ENCODE measurements at regions not wholly inside any gene's neighbourhood (a gene's known extent, or its start where the extent isn't known, plus 50 kb on each side); places are given as distances from the start of the nearest gene placed in this dataset.

DNA sequence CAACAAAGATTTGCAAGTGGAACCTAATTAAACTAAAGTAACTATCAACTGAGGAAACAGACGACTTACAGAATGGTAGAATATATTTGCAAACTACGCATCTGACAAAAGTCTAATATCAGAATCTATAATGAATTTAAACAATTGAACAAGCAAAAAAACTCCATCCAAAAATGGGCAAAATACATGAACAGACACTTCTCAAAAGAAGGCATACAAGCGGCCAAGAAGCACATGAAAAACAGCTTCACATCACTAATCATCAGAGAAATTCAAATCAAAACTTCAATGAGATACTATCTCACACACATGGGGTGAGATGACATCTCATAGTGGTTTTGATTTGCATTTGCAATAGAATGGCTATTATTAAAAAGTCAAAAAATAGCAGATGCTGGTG is 128.6 kb downstream of the POLR2M start:
- DNase-seq (ENCODE audit: low spot score) = no peak
- peaks cover 18% of the 10 kb centered on the region for H3K36me3 Mint-ChIP-seq
- no peak overlapping the region for H3K27ac Mint-ChIP-seq
- H3K4me3 Mint-ChIP-seq = no peak overlapping the region
- no peak for ATAC-seq
- H3K4me1 Mint-ChIP-seq (ENCODE audit: low read depth in 2 of 2) = no peaks in the 10 kb centered on the region
- H3K27me3 Mint-ChIP-seq = peaks cover 36 to 71% of the 10 kb centered on the region in 2 donors
- H3K9me3 Mint-ChIP-seq = peaks cover 3% of the 10 kb centered on the region

DNA sequence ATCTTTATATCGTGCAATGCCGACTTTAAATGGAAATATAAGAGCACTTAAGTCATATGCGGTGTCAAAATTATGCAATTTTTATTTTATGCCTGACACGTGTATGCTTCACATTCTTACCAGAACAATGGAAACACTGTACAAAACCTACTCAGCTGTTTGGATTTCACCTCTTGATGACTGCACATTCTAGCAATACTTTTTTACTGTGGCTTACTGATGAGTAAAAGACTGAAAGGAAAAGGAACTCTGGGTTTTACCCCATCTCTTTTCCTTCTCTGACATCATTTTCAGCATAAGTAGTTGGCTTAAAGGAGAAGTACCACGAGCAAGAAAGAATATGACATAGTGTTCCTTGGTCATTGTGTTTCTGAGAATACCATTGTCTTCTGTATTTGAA is 142.8 kb downstream of the POLR2M start:
- no peaks in the 10 kb centered on the region for H3K4me1 Mint-ChIP-seq (ENCODE audit: low read depth in 2 of 2)
- no peaks in the 10 kb centered on the region for H3K9me3 Mint-ChIP-seq
- peaks cover 50 to 57% of the 10 kb centered on the region in 2 donors for H3K27me3 Mint-ChIP-seq
- H3K36me3 Mint-ChIP-seq = no peaks in the 10 kb centered on the region
- H3K4me3 Mint-ChIP-seq = no peak overlapping the region
- H3K27ac Mint-ChIP-seq = no peak overlapping the region
- DNase-seq (ENCODE audit: low spot score) = no peak
- no peak for ATAC-seq

DNA sequence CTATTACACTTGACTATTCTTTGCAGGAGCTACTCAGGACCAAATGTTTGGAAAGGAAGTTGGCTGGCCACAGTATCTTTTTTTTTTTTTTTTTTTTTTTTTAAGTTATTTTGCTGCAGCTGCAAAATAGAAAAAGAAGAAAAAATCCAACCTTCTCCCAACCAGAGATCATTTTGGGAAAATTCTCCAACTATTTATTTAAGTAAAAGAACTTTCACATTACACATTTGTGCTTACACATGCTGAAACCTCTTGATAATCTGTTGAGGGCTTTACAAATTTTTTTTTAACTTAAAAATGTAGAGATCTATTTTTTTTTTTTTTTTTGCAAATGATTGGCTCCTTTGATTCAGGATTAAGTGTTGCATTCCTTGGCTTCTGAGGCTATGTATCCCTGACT is 148.0 kb downstream of the POLR2M start:
- no peak overlapping the region for H3K4me3 Mint-ChIP-seq
- DNase-seq (ENCODE audit: low spot score) (no peak), ATAC-seq (no peak)
- no peak overlapping the region for H3K27ac Mint-ChIP-seq
- H3K27me3 Mint-ChIP-seq = peaks cover 44 to 49% of the 10 kb centered on the region in 2 donors
- no peaks in the 10 kb centered on the region for H3K4me1 Mint-ChIP-seq (ENCODE audit: low read depth in 2 of 2)
- no peaks in the 10 kb centered on the region for H3K36me3 Mint-ChIP-seq
- no peaks in the 10 kb centered on the region for H3K9me3 Mint-ChIP-seq

DNA sequence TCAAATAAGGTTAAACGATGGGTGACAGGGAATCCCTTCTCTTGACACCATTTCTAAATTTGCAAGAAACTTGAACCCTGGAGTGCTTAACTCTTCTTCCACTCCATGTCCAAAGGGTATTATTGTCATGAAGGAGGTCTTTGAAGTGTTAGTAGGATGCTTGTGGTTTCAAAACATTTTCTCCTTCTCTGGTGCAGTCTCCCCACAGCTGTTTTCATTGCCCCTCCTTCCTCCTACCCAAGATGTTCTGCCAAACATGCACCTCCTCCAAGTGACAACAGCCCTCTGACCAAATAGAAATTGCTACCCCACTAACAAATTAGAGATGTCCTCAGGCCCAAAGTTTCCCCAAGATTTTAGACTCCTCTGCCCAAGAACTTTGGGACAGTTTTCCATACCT is 151.4 kb downstream of the POLR2M start:
- no peak overlapping the region for H3K4me3 Mint-ChIP-seq
- ATAC-seq = no peak
- DNase-seq (ENCODE audit: low spot score) = no peak
- H3K9me3 Mint-ChIP-seq = no peaks in the 10 kb centered on the region
- H3K27ac Mint-ChIP-seq = no peak overlapping the region
- no peaks in the 10 kb centered on the region for H3K4me1 Mint-ChIP-seq (ENCODE audit: low read depth in 2 of 2)
- H3K36me3 Mint-ChIP-seq = no peaks in the 10 kb centered on the region
- peaks cover 38 to 50% of the 10 kb centered on the region in 2 donors for H3K27me3 Mint-ChIP-seq

DNA sequence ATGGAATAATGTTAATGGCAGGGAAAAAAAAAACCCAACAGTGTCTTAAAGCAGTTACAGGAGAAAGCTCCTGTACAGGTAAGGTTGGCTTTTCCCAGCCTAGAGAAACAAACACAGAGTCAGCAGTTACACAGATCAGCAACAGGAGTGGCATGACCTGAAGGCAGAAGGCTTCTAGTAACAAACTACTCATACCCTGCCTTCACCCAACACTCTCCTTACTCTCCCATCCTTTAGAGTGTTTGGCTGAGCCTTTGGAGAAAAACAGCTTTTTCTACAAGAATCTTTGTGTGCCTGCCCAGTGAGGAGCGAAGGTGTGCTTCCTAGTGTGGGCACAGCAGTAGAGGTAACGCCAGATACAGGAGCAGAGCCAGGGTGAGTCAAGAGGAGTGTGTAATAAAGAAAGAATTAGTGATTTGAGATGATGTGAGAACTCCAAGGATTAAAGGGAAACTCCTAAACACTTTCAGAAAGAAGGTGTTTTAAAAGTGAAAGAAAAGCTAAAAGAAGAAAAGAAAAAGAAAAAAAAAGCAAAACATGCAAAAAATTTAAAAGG is 152.7 kb downstream of the POLR2M start:
- Mint-ChIP-seq H3K27ac (no peak overlapping the region), H3K4me3 (no peak overlapping the region), H3K4me1 (ENCODE audit: low read depth in 2 of 2) (no peaks in the 10 kb centered on the region), H3K27me3 (peaks cover 31 to 46% of the 10 kb centered on the region in 2 donors), H3K36me3 (no peaks in the 10 kb centered on the region), H3K9me3 (no peaks in the 10 kb centered on the region)
- DNase-seq (ENCODE audit: low spot score) (no peak), ATAC-seq (no peak)

DNA sequence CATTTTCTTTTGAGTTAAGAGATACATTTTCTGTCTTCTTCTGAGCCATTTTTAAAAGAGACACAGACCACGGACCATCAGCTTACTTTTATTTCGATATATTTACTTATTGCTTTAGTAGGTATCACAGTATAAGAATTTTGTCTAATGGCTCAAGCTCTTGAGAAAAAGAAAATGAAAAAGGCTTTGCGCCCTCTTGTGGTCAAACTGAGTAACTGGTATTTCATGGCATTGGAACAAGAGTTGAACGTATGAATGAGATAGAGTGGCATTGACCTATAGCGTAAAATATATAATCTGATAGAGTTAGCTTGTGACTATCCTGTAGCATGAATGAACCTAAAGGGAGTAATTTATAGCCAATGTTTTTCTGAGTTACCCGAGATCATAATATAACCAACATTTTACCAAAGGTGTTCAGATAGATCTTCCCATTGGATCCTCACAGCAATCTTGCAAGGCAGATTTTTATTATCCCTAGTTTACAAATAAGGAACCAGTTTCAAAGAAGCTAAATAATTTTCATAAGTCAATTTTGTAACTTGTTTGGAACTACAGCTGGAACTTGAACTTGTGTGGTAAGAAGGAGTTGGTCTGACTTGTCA is 154.6 kb downstream of the POLR2M start:
- peaks cover 0 to 4% of the 10 kb centered on the region in 2 donors for H3K4me1 Mint-ChIP-seq (ENCODE audit: low read depth in 2 of 2)
- H3K27me3 Mint-ChIP-seq = peaks cover 35 to 54% of the 10 kb centered on the region in 2 donors
- H3K36me3 Mint-ChIP-seq = no peaks in the 10 kb centered on the region
- ATAC-seq (no peak), DNase-seq (ENCODE audit: low spot score) (no peak)
- no peak overlapping the region for H3K27ac Mint-ChIP-seq
- H3K9me3 Mint-ChIP-seq = no peaks in the 10 kb centered on the region
- no peak overlapping the region for H3K4me3 Mint-ChIP-seq

DNA sequence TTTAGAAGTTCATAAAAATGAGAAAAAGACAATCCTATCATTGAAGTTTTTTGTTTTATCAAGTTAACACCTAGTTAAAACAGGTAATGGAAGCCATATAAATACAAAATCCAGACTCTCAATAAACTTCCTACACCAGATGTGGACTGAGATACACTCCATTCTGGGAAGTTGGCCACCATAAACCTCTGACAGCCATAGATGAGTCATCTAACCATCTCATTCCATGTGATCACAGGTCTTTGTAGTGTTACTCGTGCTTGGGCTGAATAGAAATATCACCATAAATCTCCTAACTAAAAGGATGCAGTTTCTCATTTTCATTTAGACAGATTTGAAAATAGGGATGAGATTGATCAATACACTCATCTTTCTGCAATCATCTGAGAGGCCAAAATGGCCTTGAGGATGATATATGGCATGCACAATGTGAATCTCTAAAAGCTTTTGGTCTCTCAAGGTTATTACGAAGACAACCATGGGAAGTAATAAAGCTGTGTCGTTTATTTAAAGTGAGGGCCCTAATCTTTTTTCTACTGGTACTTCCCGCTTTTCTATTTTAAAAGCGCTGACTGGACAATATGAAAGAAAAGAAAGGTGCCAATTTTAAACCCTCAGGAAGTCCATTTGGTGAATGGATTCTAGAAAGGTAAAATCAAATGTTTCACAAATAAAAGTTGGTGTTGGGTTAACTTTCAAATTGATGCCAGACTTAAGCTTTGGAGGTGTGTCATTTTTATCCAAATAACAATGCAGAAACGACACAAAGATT is 155.5 kb downstream of the POLR2M start:
- ATAC-seq (no peak), DNase-seq (ENCODE audit: low spot score) (no peak)
- Mint-ChIP-seq H3K27me3 (peaks cover 33 to 54% of the 10 kb centered on the region in 2 donors), H3K27ac (no peak overlapping the region), H3K4me1 (ENCODE audit: low read depth in 2 of 2) (peaks cover 0 to 4% of the 10 kb centered on the region in 2 donors), H3K4me3 (no peak overlapping the region), H3K9me3 (no peaks in the 10 kb centered on the region), H3K36me3 (no peaks in the 10 kb centered on the region)

DNA sequence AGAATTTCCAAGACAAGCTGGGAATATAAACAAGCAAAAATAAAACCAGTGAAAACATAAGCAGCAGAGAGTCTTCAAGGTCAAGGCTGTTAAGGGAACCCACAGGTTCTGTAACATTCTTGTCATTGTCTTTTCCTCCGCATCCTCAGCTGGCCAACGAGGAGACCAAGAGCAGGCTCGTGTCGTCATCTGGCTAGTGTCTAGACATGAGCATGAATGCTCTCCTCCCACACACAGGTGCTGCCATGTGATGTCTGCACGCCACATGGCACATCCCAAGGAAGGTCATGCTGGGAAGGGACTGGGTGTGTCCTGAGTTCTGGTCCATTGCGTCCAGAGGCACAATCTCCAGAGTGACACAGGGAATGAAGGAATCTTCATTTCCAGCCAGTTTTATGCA is 156.2 kb downstream of the POLR2M start:
- Mint-ChIP-seq H3K27me3 (peaks cover 35 to 50% of the 10 kb centered on the region in 2 donors), H3K36me3 (no peaks in the 10 kb centered on the region), H3K4me1 (ENCODE audit: low read depth in 2 of 2) (peaks cover 4 to 9% of the 10 kb centered on the region in 2 donors), H3K9me3 (no peaks in the 10 kb centered on the region), H3K4me3 (no peak overlapping the region), H3K27ac (no peak overlapping the region)
- DNase-seq (ENCODE audit: low spot score) (no peak), ATAC-seq (no peak)

DNA sequence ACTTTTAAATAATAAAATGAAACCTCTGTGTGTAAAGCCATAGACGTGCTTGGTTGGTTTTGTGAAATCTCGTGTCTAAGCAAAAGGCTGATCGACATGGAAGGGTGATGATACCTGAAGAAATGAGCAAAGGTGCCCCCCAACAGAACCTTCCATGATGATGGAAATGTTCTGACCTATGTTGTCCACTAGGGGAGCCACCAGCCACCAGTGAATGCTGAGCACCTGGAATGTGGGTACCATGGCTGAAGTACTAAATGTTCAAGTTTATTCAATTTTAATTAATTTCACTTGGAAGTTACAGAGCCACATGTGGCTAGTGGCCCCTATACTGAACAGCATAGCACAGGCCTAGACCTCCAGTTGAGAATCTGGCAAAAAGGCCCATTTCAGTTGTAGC is 158.8 kb downstream of the POLR2M start:
- no peak overlapping the region for H3K4me3 Mint-ChIP-seq
- H3K4me1 Mint-ChIP-seq (ENCODE audit: low read depth in 2 of 2) = peaks cover 15 to 21% of the 10 kb centered on the region in 2 donors
- no peaks in the 10 kb centered on the region for H3K36me3 Mint-ChIP-seq
- ATAC-seq = no peak
- H3K27ac Mint-ChIP-seq = no peak overlapping the region
- H3K9me3 Mint-ChIP-seq = no peaks in the 10 kb centered on the region
- peaks cover 34 to 51% of the 10 kb centered on the region in 2 donors for H3K27me3 Mint-ChIP-seq
- no peak for DNase-seq (ENCODE audit: low spot score)

DNA sequence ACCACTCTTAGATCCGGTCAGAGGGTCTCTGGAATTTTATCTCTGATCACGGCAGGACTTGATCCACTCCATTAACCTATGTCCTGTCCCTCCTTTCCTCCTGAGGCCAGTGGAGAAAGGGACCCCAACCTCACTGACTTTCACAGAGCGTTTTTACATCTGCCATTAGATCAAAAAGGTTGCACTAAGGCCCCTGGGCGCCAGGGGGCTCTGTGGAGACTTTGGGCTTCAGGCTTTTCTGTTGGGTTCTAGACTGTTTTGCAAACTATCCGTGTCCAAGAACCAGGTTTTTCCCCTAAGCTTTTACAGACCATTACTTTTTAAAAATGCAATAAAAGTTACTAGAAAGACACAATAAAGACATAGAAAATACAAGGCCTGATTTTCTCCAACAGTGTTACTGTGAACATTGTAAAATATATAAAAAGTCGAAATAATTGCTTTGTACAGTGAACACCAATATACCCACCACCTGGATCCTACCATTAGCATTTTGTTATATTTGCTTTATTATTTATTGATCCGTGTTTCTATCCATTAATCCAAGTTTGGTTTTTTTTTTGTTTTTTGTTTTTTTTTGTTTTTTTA is 159.7 kb downstream of the POLR2M start:
- no peaks in the 10 kb centered on the region for H3K36me3 Mint-ChIP-seq
- no peak overlapping the region for H3K27ac Mint-ChIP-seq
- peaks cover 31 to 52% of the 10 kb centered on the region in 2 donors for H3K27me3 Mint-ChIP-seq
- ATAC-seq (no peak), DNase-seq (ENCODE audit: low spot score) (no peak)
- no peaks in the 10 kb centered on the region for H3K9me3 Mint-ChIP-seq
- peaks cover 15 to 21% of the 10 kb centered on the region in 2 donors for H3K4me1 Mint-ChIP-seq (ENCODE audit: low read depth in 2 of 2)
- H3K4me3 Mint-ChIP-seq = no peak overlapping the region

DNA sequence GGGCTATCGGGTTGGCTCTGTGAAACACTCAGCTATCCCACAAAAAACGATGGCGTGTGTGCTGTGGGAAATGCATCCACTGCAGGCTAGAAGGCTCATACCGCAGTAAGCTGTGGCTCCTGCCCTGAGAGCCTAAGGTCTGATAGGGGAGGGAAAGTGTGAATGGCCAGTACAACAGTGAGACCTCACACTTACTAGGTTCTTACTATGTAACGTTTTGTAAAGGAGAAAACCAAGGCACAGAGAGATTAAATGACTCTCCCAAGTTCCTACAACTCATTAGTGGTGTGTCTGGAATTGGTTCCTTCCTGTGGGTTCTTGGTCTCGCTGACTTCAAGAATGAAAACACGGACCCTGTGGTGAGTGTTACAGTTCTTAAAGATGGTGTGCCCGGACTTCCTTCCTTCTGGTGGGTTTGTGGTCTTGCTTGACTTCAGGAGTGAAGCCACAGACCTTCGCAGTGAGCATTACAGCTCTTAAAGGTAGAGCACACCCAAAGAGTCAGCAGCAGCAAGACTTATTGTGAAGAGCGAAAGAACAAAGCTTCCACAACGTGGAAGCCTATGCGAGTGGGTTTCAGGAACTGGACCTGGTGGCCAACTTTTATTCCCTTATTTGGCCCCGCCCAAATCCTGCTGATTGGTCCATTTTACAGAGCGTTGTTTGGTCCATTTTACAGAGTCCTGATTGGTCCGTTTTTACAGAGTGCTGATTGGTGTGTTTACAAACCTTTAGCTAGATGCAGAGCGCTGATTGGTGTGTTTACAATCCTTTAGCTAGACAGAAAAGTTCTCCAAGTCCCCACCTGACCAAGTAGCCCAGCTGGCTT is 161.7 kb downstream of the POLR2M start:
- peak overlapping the region; percentile 38 for H3K4me3 Mint-ChIP-seq
- no peak overlapping the region for H3K27ac Mint-ChIP-seq
- H3K4me1 Mint-ChIP-seq (ENCODE audit: low read depth in 2 of 2) = peaks cover 15 to 21% of the 10 kb centered on the region in 2 donors
- H3K36me3 Mint-ChIP-seq = no peaks in the 10 kb centered on the region
- DNase-seq (ENCODE audit: low spot score) = no peak
- no peaks in the 10 kb centered on the region for H3K9me3 Mint-ChIP-seq
- H3K27me3 Mint-ChIP-seq = peaks cover 33 to 58% of the 10 kb centered on the region in 2 donors
- peak; percentile 78 to 80 for ATAC-seq

DNA sequence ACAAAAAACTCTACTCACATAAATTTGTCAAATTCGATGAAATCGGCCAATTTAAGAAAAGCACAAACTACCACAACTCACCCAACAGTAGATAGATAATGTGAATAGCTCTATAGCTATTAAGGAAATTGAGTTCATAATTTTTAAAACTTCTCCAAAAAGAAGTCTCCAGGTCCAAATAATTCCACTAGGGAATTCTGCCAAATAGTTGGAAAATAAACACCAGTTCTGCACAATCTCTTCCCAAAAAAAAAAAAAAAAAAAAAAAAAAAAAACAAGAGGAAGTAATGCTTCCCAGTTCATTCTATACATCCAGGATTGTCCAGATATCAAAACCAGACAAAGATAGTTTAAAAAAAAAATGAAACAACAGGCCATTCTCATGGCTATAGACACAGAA is 164.2 kb downstream of the POLR2M start:
- H3K4me1 Mint-ChIP-seq (ENCODE audit: low read depth in 2 of 2) = peaks cover 15 to 21% of the 10 kb centered on the region in 2 donors
- DNase-seq (ENCODE audit: low spot score) (no peak), ATAC-seq (no peak)
- peaks cover 9% of the 10 kb centered on the region for H3K36me3 Mint-ChIP-seq
- H3K4me3 Mint-ChIP-seq = no peak overlapping the region
- peaks cover 37 to 60% of the 10 kb centered on the region in 2 donors for H3K27me3 Mint-ChIP-seq
- no peak overlapping the region for H3K27ac Mint-ChIP-seq
- H3K9me3 Mint-ChIP-seq = peaks cover 8% of the 10 kb centered on the region

DNA sequence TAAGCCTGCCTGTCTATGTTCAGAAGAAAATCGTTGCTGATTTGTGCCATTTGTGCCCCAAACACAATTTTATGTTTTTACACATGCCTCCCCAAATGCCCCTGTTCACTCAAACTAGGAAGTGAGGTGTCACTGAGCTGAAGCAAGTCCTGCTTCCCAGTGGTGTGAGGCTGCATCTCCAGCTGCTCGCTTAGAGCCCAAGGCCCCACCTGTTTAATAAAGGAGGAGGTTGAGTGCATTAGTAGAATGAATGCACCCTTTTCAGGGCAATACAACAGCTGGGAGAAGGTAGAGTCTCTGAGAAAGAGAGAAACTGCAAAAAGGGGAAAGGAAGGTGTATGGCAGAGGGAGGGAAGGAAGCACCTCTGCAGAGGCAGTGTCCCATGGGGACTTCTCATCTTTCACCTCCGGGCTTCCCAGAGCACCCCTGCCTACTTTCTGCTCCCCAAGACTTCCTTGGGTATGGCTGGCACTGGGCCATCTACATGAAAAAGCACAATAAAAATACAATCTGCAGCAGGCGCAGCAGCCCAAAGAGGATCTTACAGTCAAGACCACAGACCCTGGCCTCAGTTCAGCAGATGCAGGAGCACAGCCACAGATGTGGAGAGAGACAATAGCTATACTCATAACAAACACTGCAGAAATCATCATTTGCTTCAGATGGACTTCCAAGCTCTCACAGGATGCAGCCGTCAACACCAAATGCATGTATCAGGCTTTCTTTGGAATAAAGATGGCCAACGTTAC is 165.9 kb downstream of the POLR2M start:
- ATAC-seq = no peak
- DNase-seq (ENCODE audit: low spot score) = no peak
- Mint-ChIP-seq H3K27me3 (peaks cover 37 to 75% of the 10 kb centered on the region in 2 donors), H3K4me1 (ENCODE audit: low read depth in 2 of 2) (peaks cover 14 to 16% of the 10 kb centered on the region in 2 donors), H3K27ac (no peak overlapping the region), H3K9me3 (peaks cover 10% of the 10 kb centered on the region), H3K4me3 (no peak overlapping the region), H3K36me3 (peaks cover 9% of the 10 kb centered on the region)

All from natural killer cell treated with Interleukin-12 subunit alpha and Interleukin-12 subunit beta and Interleukin-15 and Interleukin-18, amount 100 ng/mL, for 72 hours (primary cell).